ENCODE measurements at regions not wholly inside any gene's neighbourhood (a gene's known extent, or its start where the extent isn't known, plus 50 kb on each side); places are given as distances from the start of the nearest gene placed in this dataset.

DNA sequence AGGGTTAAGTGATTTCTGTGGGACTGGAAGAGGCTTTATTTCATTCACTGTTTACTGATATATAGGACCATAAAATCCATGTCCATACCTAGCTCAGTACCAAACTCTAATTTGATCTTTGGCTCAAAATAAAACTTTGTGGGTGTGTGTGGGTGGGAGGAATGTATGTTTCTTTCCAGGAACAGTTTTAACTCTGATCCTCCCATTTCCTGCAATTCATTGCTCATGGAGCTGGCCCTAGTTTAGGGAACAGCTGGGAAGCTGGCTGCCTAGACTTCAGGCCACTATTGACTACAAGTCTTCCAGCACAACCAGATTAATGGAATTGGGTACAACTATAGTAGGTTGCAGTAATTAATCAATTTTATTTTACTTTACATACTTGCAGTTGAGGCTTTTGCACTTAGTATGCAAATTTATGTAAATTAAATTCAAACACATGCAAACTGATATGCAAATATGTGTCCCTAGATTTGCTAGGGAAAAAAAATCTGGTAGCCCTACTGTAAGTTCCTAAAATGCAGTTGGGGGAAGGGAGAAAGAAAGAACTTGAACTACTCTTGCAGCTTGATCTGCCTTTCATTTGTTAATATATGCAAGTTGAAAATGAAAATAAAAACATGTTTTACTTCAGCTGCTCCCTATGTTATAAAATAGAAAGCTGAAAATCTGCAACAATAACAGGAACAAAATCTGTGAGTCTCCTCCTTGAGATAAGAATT is 1070.3 kb upstream of the CELF4 start (continued):
- TF ChIP-seq, protein P1, sequence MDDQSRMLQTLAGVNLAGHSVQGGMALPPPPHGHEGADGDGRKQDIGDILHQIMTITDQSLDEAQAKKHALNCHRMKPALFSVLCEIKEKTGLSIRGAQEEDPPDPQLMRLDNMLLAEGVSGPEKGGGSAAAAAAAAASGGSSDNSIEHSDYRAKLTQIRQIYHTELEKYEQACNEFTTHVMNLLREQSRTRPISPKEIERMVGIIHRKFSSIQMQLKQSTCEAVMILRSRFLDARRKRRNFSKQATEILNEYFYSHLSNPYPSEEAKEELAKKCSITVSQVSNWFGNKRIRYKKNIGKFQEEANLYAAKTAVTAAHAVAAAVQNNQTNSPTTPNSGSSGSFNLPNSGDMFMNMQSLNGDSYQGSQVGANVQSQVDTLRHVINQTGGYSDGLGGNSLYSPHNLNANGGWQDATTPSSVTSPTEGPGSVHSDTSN (IDR thresholded peaks at IDR 0.05; ENCODE audit: insufficient replicate concordance, low read depth, low read length), result no peak
- TF ChIP-seq ESRRA (IDR thresholded peaks at IDR 0.05; ENCODE audit: low read length) (no peak), SMAD5 (IDR thresholded peaks at IDR 0.05; ENCODE audit: low read depth) (no peak), IKZF1 (conservative IDR thresholded peaks at IDR 0.05) (no peak), ELK1 (IDR thresholded peaks at IDR 0.05; ENCODE audit: low read depth, low read length) (no peak)
- TF ChIP-seq, protein P2, sequence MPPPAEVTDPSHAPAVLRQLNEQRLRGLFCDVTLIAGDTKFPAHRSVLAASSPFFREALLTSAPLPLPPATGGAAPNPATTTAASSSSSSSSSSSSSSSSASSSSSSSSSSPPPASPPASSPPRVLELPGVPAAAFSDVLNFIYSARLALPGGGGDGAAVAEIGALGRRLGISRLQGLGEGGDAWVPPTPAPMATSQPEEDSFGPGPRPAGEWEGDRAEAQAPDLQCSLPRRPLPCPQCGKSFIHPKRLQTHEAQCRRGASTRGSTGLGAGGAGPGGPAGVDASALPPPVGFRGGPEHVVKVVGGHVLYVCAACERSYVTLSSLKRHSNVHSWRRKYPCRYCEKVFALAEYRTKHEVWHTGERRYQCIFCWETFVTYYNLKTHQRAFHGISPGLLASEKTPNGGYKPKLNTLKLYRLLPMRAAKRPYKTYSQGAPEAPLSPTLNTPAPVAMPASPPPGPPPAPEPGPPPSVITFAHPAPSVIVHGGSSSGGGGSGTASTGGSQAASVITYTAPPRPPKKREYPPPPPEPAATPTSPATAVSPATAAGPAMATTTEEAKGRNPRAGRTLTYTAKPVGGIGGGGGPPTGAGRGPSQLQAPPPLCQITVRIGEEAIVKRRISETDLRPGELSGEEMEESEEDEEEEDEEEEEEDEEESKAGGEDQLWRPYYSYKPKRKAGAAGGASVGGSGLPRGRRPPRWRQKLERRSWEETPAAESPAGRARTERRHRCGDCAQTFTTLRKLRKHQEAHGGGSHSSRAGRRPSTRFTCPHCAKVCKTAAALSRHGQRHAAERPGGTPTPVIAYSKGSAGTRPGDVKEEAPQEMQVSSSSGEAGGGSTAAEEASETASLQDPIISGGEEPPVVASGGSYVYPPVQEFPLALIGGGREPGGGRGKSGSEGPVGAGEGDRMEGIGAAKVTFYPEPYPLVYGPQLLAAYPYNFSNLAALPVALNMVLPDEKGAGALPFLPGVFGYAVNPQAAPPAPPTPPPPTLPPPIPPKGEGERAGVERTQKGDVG (CRISPR knock-in tag; IDR thresholded peaks at IDR 0.05), result no peak

- in situ Hi-C loops (cut with MboI) (no loop called here), intact Hi-C loops (cut with micrococcal nuclease; ENCODE audit: unreplicated experiment) (no loop called here)
- DNase-seq (ENCODE audit: low read depth, low spot score), result no peak
- peaks cover 1% of the 10 kb centered on the region; the same call in 2 of the 3 replicates for H3K9me3 ChIP-seq (replicated peaks; ENCODE audit: control insufficient read depth, insufficient read depth, low read length)
- H3K36me3 ChIP-seq (ENCODE audit: control insufficient read depth in 2 of 2, insufficient read depth in 2 of 2, low read length in 1 of 2), result no peaks in the 10 kb centered on the region
- no peaks in the 10 kb centered on the region for H3K4me1 ChIP-seq (ENCODE audit: control insufficient read depth, insufficient read depth, low read length)
- no peaks in the 10 kb centered on the region for H4K20me1 ChIP-seq (ENCODE audit: control insufficient read depth, insufficient read depth)
- ChIA-PET CTCF (no interaction called here), SMC1A (ENCODE audit: uncharacterized antibody, unreplicated experiment) (no interaction called here), RAD21 (ENCODE audit: unreplicated experiment) (no interaction called here), POLR2A (no interaction called here)
- H3K4me2 ChIP-seq (ENCODE audit: control insufficient read depth, insufficient read depth), result no peak overlapping the region
- no peak overlapping the region for H2AFZ ChIP-seq (ENCODE audit: control insufficient read depth, low read depth, low read length)
- no peak for FAIRE-seq
- no peak overlapping the region for H3K9ac ChIP-seq (ENCODE audit: control insufficient read depth, insufficient read depth, low read length)
- WGBS (ENCODE audit: insufficient coverage, insufficient replicate concordance, low lambda C conversion rate, missing lambda C conversion rate), result 3% methylated on average over 2 of the region's 2 CpGs
- ATAC-seq, result no peak
- H3K79me2 ChIP-seq (ENCODE audit: control insufficient read depth, insufficient read depth, low read length), result no peaks in the 10 kb centered on the region
- H3K27ac ChIP-seq (ENCODE audit: control insufficient read depth, insufficient read depth), result no peak overlapping the region
- no peak overlapping the region for H3K4me3 ChIP-seq
- no TSS peak for BruUV-seq (replicated peaks)
- no peaks in the 10 kb centered on the region for H3K27me3 ChIP-seq (replicated peaks in 1 of 2; ENCODE audit: control insufficient read depth in 2 of 2, insufficient read depth in 2 of 2, low read length in 1 of 2)
- no peak for TF ChIP-seq ZNF24 (IDR thresholded peaks at IDR 0.05)
- no peak for TF ChIP-seq TAF1 (IDR thresholded peaks at IDR 0.05; ENCODE audit: borderline replicate concordance, low read depth, low read length)
- TF ChIP-seq MTA2 (IDR thresholded peaks at IDR 0.05; ENCODE audit: low read depth), result no peak
- TF ChIP-seq, protein P3, sequence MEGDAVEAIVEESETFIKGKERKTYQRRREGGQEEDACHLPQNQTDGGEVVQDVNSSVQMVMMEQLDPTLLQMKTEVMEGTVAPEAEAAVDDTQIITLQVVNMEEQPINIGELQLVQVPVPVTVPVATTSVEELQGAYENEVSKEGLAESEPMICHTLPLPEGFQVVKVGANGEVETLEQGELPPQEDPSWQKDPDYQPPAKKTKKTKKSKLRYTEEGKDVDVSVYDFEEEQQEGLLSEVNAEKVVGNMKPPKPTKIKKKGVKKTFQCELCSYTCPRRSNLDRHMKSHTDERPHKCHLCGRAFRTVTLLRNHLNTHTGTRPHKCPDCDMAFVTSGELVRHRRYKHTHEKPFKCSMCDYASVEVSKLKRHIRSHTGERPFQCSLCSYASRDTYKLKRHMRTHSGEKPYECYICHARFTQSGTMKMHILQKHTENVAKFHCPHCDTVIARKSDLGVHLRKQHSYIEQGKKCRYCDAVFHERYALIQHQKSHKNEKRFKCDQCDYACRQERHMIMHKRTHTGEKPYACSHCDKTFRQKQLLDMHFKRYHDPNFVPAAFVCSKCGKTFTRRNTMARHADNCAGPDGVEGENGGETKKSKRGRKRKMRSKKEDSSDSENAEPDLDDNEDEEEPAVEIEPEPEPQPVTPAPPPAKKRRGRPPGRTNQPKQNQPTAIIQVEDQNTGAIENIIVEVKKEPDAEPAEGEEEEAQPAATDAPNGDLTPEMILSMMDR (IDR thresholded peaks at IDR 0.05 in 2 of 3, conservative IDR thresholded peaks at IDR 0.05 in 1 of 3; ENCODE audit: control insufficient read depth in 2 of 3, extremely low read depth in 1 of 3, insufficient read depth in 1 of 3, low read depth in 3 of 3, low read length in 3 of 3), result no peak
- no peak for TF ChIP-seq NFXL1 (IDR thresholded peaks at IDR 0.05; ENCODE audit: borderline replicate concordance)
- no peak for TF ChIP-seq HDGF (IDR thresholded peaks at IDR 0.05)
- no peak for TF ChIP-seq CBX3 (IDR thresholded peaks at IDR 0.05; ENCODE audit: borderline replicate concordance, low read depth)
Observed at GRCh38 chr18:38634117-38634516, 1068.5 kb upstream of the CELF4 start.

All from GM12878 (cell line).